BLaER1 (cell line): ENCODE measurements at regions not wholly inside any gene's neighbourhood (a gene's known extent, or its start where the extent isn't known, plus 50 kb on each side); places are given as distances from the start of the nearest gene placed in this dataset.
"Not testable (repeated sequence)": the region's sequence is repeated elsewhere in the genome, so short reads cannot be mapped to it uniquely, and the experiment has no call there.

Experiments
- H3K27ac ChIP-seq: shearing (Covaris generic); formaldehyde crosslinking; 2 replicates; pipeline ENCODE4 v1.8.1; 2022
- H3K27me3 ChIP-seq: shearing (Covaris generic); formaldehyde crosslinking; 2 replicates; pipeline ENCODE4 v1.8.1; 2022
- H3K36me3 ChIP-seq: shearing (Covaris generic); formaldehyde crosslinking; 2 replicates; pipeline ENCODE4 v1.8.1; 2022
- H3K4me1 ChIP-seq: shearing (Covaris generic); formaldehyde crosslinking; 2 replicates; pipeline ENCODE4 v1.8.1; 2022
- H3K4me2 ChIP-seq: shearing (Covaris generic); formaldehyde crosslinking; 2 replicates; pipeline ENCODE4 v1.8.1; 2022
- H3K4me3 ChIP-seq: shearing (Covaris generic); formaldehyde crosslinking; 2 replicates; pipeline ENCODE4 v1.8.1; 2022
- H3K9ac ChIP-seq: shearing (Covaris generic); formaldehyde crosslinking; 2 replicates; pipeline ENCODE4 v1.8.1; 2022
- H3K9me3 ChIP-seq: shearing (Covaris generic); formaldehyde crosslinking; 2 replicates; pipeline ENCODE4 v1.8.1; 2022
- H4K20me1 ChIP-seq: shearing (Covaris generic); formaldehyde crosslinking; 2 replicates; pipeline ENCODE4 v1.8.1; 2022
- Cebpa-rat ChIP-seq: shearing (Covaris generic); IDR thresholded peaks from 2 replicates; pipeline ENCODE4 v1.8.1; 2022

- Histone ChIP-seq H3K4me2 (no peak overlapping the region), H3K36me3 (no peaks in the 10 kb centered on the region), H3K9me3 (no peaks in the 10 kb centered on the region), H3K4me1 (0 out of 2 replicates have a peak, but pooled peaks cover 4% of the 10 kb centered on the region), H4K20me1 (no peaks in the 10 kb centered on the region), H3K27ac (no peak overlapping the region), H3K4me3 (no peak overlapping the region), H3K9ac (no peak overlapping the region), H3K27me3 (no peaks in the 10 kb centered on the region)
- TF ChIP-seq Cebpa-rat: no peak
These were observed 68.5 kb downstream of the CDC14C start for GRCh38 chr7:48992816-48993215.

- H3K4me3 ChIP-seq: no peak overlapping the region
- H3K4me2 ChIP-seq: no peak overlapping the region
- no peaks in the 10 kb centered on the region for H3K4me1 ChIP-seq
- H4K20me1 ChIP-seq: no peaks in the 10 kb centered on the region
- H3K27me3 ChIP-seq: no peaks in the 10 kb centered on the region
- H3K9me3 ChIP-seq: no peaks in the 10 kb centered on the region
- H3K9ac ChIP-seq: no peak overlapping the region
- no peak overlapping the region for H3K27ac ChIP-seq
- no peak for TF ChIP-seq Cebpa-rat
- no peaks in the 10 kb centered on the region for H3K36me3 ChIP-seq
These were observed 77.3 kb downstream of the CDC14C start for GRCh38 chr7:49001610-49002033.

- Histone ChIP-seq H3K36me3 (no peaks in the 10 kb centered on the region), H4K20me1 (no peaks in the 10 kb centered on the region), H3K27me3 (no peaks in the 10 kb centered on the region), H3K4me2 (no peak overlapping the region), H3K9ac (no peak overlapping the region), H3K4me3 (no peak overlapping the region), H3K4me1 (no peaks in the 10 kb centered on the region), H3K9me3 (no peaks in the 10 kb centered on the region), H3K27ac (no peak overlapping the region)
- no peak for TF ChIP-seq Cebpa-rat
These were observed 86.4 kb downstream of the CDC14C start for GRCh38 chr7:49010717-49011116.

- Histone ChIP-seq H3K27me3 (no peaks in the 10 kb centered on the region), H3K27ac (no peak overlapping the region), H3K9me3 (no peaks in the 10 kb centered on the region; the same call in 1 of the 2 replicates), H3K9ac (no peak overlapping the region), H3K4me1 (no peaks in the 10 kb centered on the region), H3K4me2 (no peak overlapping the region), H3K4me3 (no peak overlapping the region), H3K36me3 (no peaks in the 10 kb centered on the region), H4K20me1 (no peaks in the 10 kb centered on the region)
- no peak for TF ChIP-seq Cebpa-rat
These were observed 90.5 kb downstream of the CDC14C start for GRCh38 chr7:49014870-49015269.

- Histone ChIP-seq H3K9ac (no peak overlapping the region), H3K9me3 (no peaks in the 10 kb centered on the region; the same call in 1 of the 2 replicates), H3K4me2 (no peak overlapping the region), H3K27me3 (no peaks in the 10 kb centered on the region), H3K4me3 (no peak overlapping the region), H3K4me1 (no peaks in the 10 kb centered on the region), H3K36me3 (no peaks in the 10 kb centered on the region), H4K20me1 (no peaks in the 10 kb centered on the region), H3K27ac (no peak overlapping the region)
- TF ChIP-seq Cebpa-rat: no peak
These were observed 95.8 kb downstream of the CDC14C start for GRCh38 chr7:49020145-49020544.

GRCh38 chr7:49022448-49022847, 98.1 kb downstream of the CDC14C start:
- H3K4me1 ChIP-seq: no peaks in the 10 kb centered on the region
- no peak overlapping the region for H3K4me3 ChIP-seq

GRCh38 chr7:49023345-49024328, 99.3 kb downstream of the CDC14C start:
- Histone ChIP-seq H3K36me3 (no peaks in the 10 kb centered on the region), H3K27ac (no peak overlapping the region), H3K27me3 (no peaks in the 10 kb centered on the region), H3K4me3 (no peak overlapping the region), H3K9ac (no peak overlapping the region), H3K4me2 (no peak overlapping the region), H3K9me3 (no peaks in the 10 kb centered on the region), H3K4me1 (no peaks in the 10 kb centered on the region), H4K20me1 (no peaks in the 10 kb centered on the region)
- no peak for TF ChIP-seq Cebpa-rat

More at GRCh38 chr7:49022448-49022847, 98.1 kb downstream of the CDC14C start:
- no peak overlapping the region for H3K4me2 ChIP-seq
- no peak overlapping the region for H3K27ac ChIP-seq
- no peak overlapping the region for H3K9ac ChIP-seq
- no peak for TF ChIP-seq Cebpa-rat
- H3K27me3 ChIP-seq: no peaks in the 10 kb centered on the region
- H3K9me3 ChIP-seq: no peaks in the 10 kb centered on the region
- no peaks in the 10 kb centered on the region for H4K20me1 ChIP-seq
- no peaks in the 10 kb centered on the region for H3K36me3 ChIP-seq

- Histone ChIP-seq H3K4me1 (no peaks in the 10 kb centered on the region), H3K9me3 (no peaks in the 10 kb centered on the region), H3K27me3 (no peaks in the 10 kb centered on the region), H3K4me2 (no peak overlapping the region), H3K9ac (no peak overlapping the region), H4K20me1 (no peaks in the 10 kb centered on the region), H3K4me3 (no peak overlapping the region), H3K27ac (no peak overlapping the region), H3K36me3 (no peaks in the 10 kb centered on the region)
- no peak for TF ChIP-seq Cebpa-rat
These were observed 105.9 kb downstream of the CDC14C start for GRCh38 chr7:49030221-49030620.

- H3K4me3 ChIP-seq, H3K9ac ChIP-seq, H3K36me3 ChIP-seq, H4K20me1 ChIP-seq, H3K4me1 ChIP-seq, H3K27me3 ChIP-seq, H3K9me3 ChIP-seq, H3K4me2 ChIP-seq, H3K27ac ChIP-seq: not testable (repeated sequence)
These were observed 108.8 kb downstream of the CDC14C start for GRCh38 chr7:49033140-49033539.

GRCh38 chr7:49037346-49038210, 113.2 kb downstream of the CDC14C start:
- Histone ChIP-seq H4K20me1 (no peaks in the 10 kb centered on the region), H3K4me3 (no peak overlapping the region), H3K4me1 (no peaks in the 10 kb centered on the region), H3K36me3 (no peaks in the 10 kb centered on the region), H3K27ac (no peak overlapping the region), H3K4me2 (no peak overlapping the region), H3K9ac (no peak overlapping the region), H3K27me3 (no peaks in the 10 kb centered on the region), H3K9me3 (no peaks in the 10 kb centered on the region)
- no peak for TF ChIP-seq Cebpa-rat
